ENCODE measurements at regions not wholly inside any gene's neighbourhood (a gene's known extent, or its start where the extent isn't known, plus 50 kb on each side); places are given as distances from the start of the nearest gene placed in this dataset.

- Histone ChIP-seq H3K4me1 (ENCODE audit: low read depth) (no peaks in the 10 kb centered on the region), H3K9me3 (ENCODE audit: low read depth) (no peaks in the 10 kb centered on the region), H3K36me3 (no peaks in the 10 kb centered on the region), H3K4me3 (no peak overlapping the region), H3K27ac (no peak overlapping the region), H3K27me3 (no peaks in the 10 kb centered on the region)
- DNase-seq (ENCODE audit: low read depth in 1 of 2, low spot score in 1 of 2), result no peak
- TF ChIP-seq CTCF (IDR thresholded peaks at IDR 0.05; ENCODE audit: low read depth, low read length), result no peak
These were observed 664.5 kb upstream of the IGFBP7 start for GRCh38 chr4:57774681-57775080.

- TF ChIP-seq CTCF (IDR thresholded peaks at IDR 0.05; ENCODE audit: low read depth, low read length), result no peak
- no peak for DNase-seq (ENCODE audit: low read depth in 1 of 2, low spot score in 1 of 2)
- Histone ChIP-seq H3K27me3 (no peaks in the 10 kb centered on the region), H3K9me3 (ENCODE audit: low read depth) (no peaks in the 10 kb centered on the region), H3K4me1 (ENCODE audit: low read depth) (no peaks in the 10 kb centered on the region), H3K27ac (no peak overlapping the region), H3K36me3 (no peaks in the 10 kb centered on the region), H3K4me3 (no peak overlapping the region)
These were observed 664.0 kb upstream of the IGFBP7 start for GRCh38 chr4:57774171-57774570.

GRCh38 chr4:57766341-57766740 is 656.2 kb upstream of the IGFBP7 start:
- H3K36me3 ChIP-seq, result no peaks in the 10 kb centered on the region
- no peaks in the 10 kb centered on the region for H3K9me3 ChIP-seq (ENCODE audit: low read depth)
- no peak for TF ChIP-seq CTCF (IDR thresholded peaks at IDR 0.05; ENCODE audit: low read depth, low read length)
- no peak overlapping the region for H3K27ac ChIP-seq
- DNase-seq (ENCODE audit: low read depth in 1 of 2, low spot score in 1 of 2), result no peak
- no peak overlapping the region for H3K4me3 ChIP-seq
- H3K27me3 ChIP-seq, result no peaks in the 10 kb centered on the region
- no peaks in the 10 kb centered on the region for H3K4me1 ChIP-seq (ENCODE audit: low read depth)

- Histone ChIP-seq H3K36me3 (no peaks in the 10 kb centered on the region), H3K4me1 (ENCODE audit: low read depth) (no peaks in the 10 kb centered on the region), H3K27me3 (no peaks in the 10 kb centered on the region), H3K27ac (no peak overlapping the region), H3K9me3 (ENCODE audit: low read depth) (no peaks in the 10 kb centered on the region), H3K4me3 (no peak overlapping the region)
- no peak for TF ChIP-seq CTCF (IDR thresholded peaks at IDR 0.05; ENCODE audit: low read depth, low read length)
- no peak for DNase-seq (ENCODE audit: low read depth in 1 of 2, low spot score in 1 of 2)
These were observed 654.7 kb upstream of the IGFBP7 start for GRCh38 chr4:57764856-57765255.

- Histone ChIP-seq H3K9me3 (ENCODE audit: low read depth) (no peaks in the 10 kb centered on the region), H3K4me1 (ENCODE audit: low read depth) (no peaks in the 10 kb centered on the region), H3K27me3 (no peaks in the 10 kb centered on the region), H3K27ac (no peak overlapping the region), H3K4me3 (no peak overlapping the region), H3K36me3 (no peaks in the 10 kb centered on the region)
- no peak for TF ChIP-seq CTCF (IDR thresholded peaks at IDR 0.05; ENCODE audit: low read depth, low read length)
- DNase-seq (ENCODE audit: low read depth in 1 of 2, low spot score in 1 of 2), result no peak
These were observed 652.9 kb upstream of the IGFBP7 start for GRCh38 chr4:57763070-57763469.

GRCh38 chr4:57740625-57741190 is 630.5 kb upstream of the IGFBP7 start:
- no peaks in the 10 kb centered on the region for H3K27me3 ChIP-seq
- H3K9me3 ChIP-seq (ENCODE audit: low read depth), result no peaks in the 10 kb centered on the region
- no peaks in the 10 kb centered on the region for H3K36me3 ChIP-seq
- H3K27ac ChIP-seq, result no peak overlapping the region
- no peak for TF ChIP-seq CTCF (IDR thresholded peaks at IDR 0.05; ENCODE audit: low read depth, low read length)
- no peaks in the 10 kb centered on the region for H3K4me1 ChIP-seq (ENCODE audit: low read depth)
- H3K4me3 ChIP-seq, result no peak overlapping the region
- no peak for DNase-seq (ENCODE audit: low read depth in 1 of 2, low spot score in 1 of 2)

Measured in cardiac muscle cell (in vitro differentiated cells and primary cell).